Renal pelvis (tissue), 1 donor: ENCODE measurements at regions not wholly inside any gene's neighbourhood (a gene's known extent, or its start where the extent isn't known, plus 50 kb on each side); places are given as distances from the start of the nearest gene placed in this dataset.

Source experiments
- DNase-seq: peaks from one replicate; pipeline ENCODE4 v3.0.0-alpha.2; 2013

GRCh38 chr11:112752563-112752962, 208.7 kb upstream of the NCAM1 start:
- DNase-seq: no peak

DNA sequence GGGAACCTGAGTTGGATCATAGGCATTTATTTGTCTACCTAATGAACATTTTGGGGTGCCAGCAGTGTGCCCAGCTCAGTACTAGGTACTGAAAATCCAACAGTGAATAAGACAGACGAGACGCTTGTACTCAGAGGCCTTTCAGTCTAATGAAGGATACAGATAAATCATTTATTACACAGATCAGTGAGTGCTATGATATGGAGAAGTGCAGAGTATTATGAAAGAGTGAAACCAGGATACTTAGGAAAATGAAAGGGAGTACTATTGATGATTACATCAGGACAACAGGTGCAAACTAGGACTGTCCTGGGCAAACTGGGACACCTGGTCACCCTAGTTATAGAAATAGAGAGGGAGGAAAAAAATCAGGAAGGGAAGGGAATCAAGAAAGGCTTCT, 207.5 kb upstream of the NCAM1 start:
- DNase-seq: no peak

DNA sequence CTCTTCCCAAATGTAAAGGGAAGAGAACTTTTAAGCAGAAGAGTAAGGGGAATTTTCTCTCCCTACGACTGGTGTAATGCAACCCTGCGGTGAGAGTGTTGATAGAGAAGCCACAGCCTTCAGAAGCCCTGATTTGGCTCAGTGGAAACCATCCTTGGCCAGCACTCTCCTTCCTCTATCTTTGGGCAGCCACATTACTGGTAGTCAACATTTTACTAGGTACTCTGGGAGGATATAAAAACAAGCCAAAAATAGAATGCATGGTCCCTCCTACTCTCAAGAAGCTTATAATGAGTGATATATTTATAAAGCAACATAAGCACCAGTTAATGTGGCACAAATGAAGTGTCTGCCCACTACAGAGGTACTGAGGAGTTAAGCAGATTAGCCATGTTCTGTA, 201.8 kb upstream of the NCAM1 start:
- no peak for DNase-seq

DNA sequence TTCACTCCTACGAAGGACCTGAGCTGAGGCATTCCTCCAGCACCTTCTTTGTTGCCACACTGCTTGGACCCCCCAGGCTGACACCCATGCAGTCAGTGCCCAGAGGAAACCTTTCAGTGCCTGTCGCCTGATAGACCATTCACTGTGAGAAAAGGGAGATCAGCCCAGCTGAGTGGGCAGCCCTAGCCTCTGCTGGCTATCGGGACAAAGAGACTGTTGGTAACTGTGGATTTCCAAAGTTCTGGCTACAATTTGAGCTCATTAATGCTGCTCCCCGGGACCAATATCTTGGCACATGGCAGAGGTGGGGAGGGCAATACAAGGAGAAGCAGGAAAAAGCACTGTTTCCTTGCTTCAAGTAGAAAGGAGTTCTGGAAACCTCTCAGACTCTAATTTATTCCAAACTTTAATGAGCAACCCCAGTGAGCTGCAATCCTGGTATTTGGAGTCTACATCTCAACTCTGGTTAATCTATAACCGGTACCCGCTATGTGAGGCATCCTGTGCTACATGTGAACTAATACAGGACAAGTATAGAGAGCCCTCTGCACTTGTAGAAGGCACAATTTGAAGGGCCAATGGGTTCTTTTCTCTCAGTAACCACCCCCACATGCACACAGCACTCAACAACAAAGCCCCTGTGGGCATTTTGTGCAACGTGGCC, 200.7 kb upstream of the NCAM1 start:
- no peak for DNase-seq

DNA sequence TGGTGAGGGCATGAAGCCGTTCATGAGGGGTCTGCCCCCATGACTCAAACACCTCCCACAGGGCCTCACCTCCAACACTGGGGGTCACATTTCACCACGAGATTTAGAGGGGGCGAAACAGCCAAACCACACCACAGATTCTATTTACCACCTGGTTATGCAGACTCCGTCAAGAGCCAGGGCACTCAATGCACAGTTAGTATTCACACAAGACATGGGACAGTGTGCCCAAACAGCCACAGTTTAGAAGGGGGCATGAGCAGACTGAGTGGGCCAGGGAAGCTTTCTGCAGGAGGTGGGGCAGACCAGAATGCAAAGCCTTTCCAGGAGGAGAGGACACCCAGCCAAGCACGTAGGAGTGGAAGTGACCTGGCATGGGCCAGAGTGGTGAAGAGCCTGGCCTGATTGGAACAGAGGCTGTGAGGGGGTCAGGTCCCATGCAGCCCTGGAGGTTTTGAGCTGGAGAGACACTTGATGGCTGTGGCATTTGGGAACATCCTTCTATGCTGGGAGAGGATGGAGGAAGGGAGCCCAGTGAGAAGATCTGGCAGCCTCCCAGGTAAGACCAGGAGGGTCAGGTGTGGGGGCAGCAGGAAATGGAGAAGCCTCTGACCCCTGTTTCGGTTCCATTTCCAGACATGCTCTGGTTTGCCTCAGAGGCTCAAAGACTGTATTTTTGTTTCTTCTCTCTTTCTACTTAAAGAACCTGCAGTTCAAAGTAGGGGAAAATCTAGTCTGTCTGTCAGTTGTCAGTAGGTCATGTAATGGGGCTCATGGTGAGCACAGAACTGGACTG, 199.1 kb upstream of the NCAM1 start:
- no peak for DNase-seq

DNA sequence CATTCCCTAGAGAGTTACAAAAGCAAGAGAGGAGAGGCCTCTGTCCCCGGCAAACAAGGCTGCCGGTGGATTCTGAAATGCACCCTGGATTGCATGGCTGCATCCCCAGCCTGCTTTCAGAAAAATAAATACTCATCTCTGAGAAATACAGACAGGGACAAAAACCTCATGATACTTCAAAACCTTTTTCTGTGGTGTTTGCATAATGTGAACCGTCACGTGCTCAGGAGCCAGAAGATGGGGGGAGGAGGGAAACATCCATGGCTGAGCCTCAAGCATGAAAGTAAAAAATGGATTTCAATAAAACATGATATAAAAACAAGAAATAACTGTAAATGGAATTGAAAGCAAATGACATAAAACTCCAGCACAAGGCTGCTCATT, 198.5 kb upstream of the NCAM1 start:
- DNase-seq: no peak

DNA sequence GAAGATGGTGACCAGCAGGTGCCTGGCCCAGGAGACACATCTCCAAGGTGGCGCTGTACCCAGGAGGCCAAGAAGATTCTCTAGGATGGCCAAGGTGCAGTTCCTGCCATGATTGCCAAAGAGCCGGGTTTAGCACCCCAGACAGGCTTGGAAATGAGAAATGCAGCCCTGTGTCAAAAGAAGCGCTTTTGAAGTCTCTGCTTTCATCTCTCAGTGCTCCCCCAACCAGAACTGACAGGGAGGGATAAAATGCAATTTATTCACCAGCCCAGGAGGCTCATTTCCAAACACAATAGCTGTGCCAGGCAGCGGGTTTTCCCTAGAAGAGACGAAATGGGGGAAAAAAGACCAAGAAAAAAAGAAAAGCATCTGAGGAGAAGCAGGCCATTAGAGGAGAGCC, 195.9 kb upstream of the NCAM1 start:
- peak; percentile 48 for DNase-seq

GRCh38 chr11:112769170-112769569, 192.1 kb upstream of the NCAM1 start:
- DNase-seq: no peak

GRCh38 chr11:112769584-112769983, 191.6 kb upstream of the NCAM1 start:
- DNase-seq: peak; percentile 48

DNA sequence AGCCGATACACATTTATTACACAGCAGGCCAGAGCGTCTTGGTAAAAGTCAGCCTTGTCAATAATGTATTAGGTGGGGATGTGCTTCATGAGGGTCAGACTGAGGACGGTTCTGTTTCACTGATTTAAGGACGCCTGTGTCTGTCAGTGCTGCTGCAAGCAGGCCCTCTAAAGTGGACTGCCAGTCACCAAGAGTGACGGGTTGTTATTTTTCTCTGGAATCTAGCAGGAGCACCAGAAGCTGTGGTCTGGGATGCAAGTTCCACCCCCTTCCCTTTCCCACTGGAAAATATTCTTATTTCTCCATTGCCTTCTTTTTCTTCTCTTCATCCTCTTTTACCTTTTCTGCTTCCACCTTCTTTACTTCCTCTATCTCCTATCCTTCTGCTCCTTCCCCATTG, 191.2 kb upstream of the NCAM1 start:
- DNase-seq: no peak

- no peak for DNase-seq
These were observed 190.7 kb upstream of the NCAM1 start for GRCh38 chr11:112770487-112770886.

DNA sequence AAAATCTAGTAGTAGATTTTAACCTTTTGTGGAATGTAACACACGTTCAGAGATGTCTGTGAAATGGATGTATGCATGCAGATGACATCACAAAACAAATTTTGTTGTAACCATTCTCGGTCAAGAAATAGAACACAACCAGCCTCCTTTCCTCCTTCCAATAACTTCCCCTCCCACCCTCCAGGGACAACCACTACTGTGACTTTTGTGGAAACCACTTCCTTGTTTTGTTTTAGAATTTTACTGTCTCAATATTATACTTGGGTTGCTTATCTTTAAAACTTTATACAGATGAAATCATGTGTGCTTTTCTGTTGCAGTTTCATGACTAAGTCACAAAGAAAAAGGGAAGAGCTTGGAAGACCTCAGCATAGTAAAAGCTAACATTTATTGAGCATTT, 189.4 kb upstream of the NCAM1 start:
- no peak for DNase-seq

DNA sequence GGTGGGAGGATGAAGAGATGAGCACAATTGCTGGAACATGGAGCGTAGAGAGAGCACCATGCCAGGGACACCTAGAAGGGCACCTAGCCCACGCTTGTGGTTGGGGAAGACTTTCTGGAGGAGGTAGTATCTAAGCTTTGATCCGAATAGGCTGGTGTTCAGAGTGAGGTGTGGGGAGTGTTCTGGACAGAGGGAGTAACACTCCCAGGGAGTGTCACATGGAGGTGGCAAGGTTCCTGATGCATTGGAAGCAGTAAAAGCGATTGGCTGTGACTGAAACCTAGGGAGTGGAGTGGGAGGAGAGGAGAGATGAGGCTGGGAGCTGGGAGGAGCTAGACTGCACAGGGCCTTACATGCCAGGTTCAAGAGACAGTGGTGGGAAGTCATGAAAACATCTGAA, 188.0 kb upstream of the NCAM1 start:
- DNase-seq: peak; percentile 57

- no peak for DNase-seq
These were observed 184.4 kb upstream of the NCAM1 start for GRCh38 chr11:112776834-112777233.

DNA sequence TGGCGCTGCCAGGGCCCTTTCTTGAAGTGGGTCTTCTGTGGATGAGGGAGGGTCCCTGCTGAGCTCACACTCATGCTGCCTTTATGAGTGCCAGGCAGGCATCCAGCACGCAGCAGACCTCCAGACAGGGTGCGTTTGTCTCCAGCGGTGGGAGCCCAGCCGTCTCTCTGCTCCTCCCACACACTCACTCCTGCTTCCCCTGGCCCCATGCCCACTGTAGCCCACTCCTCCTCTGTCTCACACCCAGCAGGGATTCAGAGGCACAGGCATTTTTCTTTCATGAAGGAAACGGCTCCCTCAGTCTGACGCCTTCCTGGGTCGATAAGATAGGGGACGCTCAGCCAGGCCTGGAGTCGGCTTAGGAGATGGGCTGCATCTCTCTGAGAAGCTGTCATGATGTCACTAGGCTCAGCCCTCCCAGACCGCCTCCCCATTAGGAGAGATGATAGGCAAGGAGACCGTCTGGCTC, 183.9 kb upstream of the NCAM1 start:
- DNase-seq: no peak

- DNase-seq: no peak
These were observed 182.9 kb upstream of the NCAM1 start for GRCh38 chr11:112778091-112778876.

GRCh38 chr11:112778877-112779266, 182.3 kb upstream of the NCAM1 start:
- peak; percentile 62 for DNase-seq

GRCh38 chr11:112780351-112781087, 180.7 kb upstream of the NCAM1 start:
- no peak for DNase-seq

- no peak for DNase-seq
These were observed 177.3 kb upstream of the NCAM1 start for GRCh38 chr11:112783945-112784322.

DNA sequence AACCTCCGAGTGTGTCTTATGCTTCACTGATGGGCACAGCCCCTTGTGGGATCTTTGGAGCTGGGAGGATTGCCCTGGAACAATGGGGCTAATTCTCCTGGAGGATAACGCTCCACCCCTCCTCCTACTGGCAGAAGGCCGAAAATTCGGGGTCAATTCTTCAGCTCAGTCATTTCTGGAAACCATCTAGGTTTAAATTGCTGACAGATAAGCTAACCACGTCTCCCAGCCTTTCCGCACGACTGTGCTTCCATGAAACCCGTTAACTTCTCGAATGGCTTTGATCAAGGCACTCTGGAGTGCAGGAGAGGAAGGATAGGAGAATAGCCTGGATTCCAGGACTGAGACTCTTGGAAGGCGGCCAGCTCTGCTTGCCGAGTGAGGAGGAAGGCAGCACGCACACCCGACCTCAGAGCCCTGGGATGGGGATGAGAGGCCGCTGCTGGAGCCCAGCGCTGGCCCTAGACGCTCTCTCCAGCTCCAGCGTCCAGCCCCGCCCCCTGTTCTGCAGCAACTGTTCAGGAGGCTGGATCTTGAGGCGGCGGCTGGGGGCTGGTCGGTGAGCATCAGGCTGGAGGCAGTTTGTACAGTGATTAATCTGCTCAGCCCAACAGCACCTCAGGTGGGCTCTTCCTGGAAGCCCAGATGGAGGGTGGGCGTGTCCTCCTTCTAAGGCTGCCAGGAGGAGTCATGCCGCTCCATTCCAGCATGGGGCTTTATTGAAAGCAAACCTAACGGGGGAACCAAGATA, 176.7 kb upstream of the NCAM1 start:
- peak; percentile 70 for DNase-seq

- DNase-seq: no peak
These were observed 176.1 kb upstream of the NCAM1 start for GRCh38 chr11:112785149-112785548.
